Mucosa of descending colon (tissue), 3 donors: ENCODE measurements at regions not wholly inside any gene's neighbourhood (a gene's known extent, or its start where the extent isn't known, plus 50 kb on each side); places are given as distances from the start of the nearest gene placed in this dataset.

Experiments
- ATAC-seq: fragments of 200-7000 bp; cut with Tn5 transposase; one replicate; pipeline ENCODE4 v1.9.1; 2020; ENCODE audit warnings: mild to moderate bottlenecking, moderate library complexity
- DNase-seq, 3 donors: peaks; one replicate each; pipeline ENCODE4 v3.0.0-alpha.2; 2020
- H3K36me3 ChIP-seq: fragments of 200-600 bp; one replicate; pipeline ENCODE4 v1.8.0; 2021; ENCODE audit warnings: low read depth, mild to moderate bottlenecking
- H3K4me1 ChIP-seq: fragments of 200-600 bp; one replicate; pipeline ENCODE4 v1.8.0; 2021; ENCODE audit warnings: low read depth, mild to moderate bottlenecking
- H3K4me3 ChIP-seq: fragments of 200-600 bp; one replicate; pipeline ENCODE4 v1.8.0; 2021; ENCODE audit warnings: mild to moderate bottlenecking
- H3K9me3 ChIP-seq: fragments of 200-600 bp; one replicate; pipeline ENCODE4 v1.8.0; 2021; ENCODE audit warnings: mild to moderate bottlenecking
- CTCF ChIP-seq: fragments of 200-600 bp; IDR thresholded peaks from one replicate; pipeline ENCODE4 v1.8.0; 2022; ENCODE audit warnings: antibody characterized with exemption, mild to moderate bottlenecking
- intact Hi-C, 2 donors: fragments of 100-400 bp; cut with DNase I in 1 of 2; cut with micrococcal nuclease in 1 of 2; formaldehyde crosslinking; loops; one replicate each; pipeline versions ENCODE4 v1.11.0 to v1.11.1; 2022; cut with DNase I, micrococcal nuclease
- donor health status: DM: no; HTN: no; CAD: no; lungs with moderate emphysema.
- donor health status: DM: no; HTN: no; CAD: no.
- donor health status: DM: no; HTN: yes; CAD: no.

- intact Hi-C loops, result no loop called here
- no peak overlapping the region for H3K4me3 ChIP-seq
- DNase-seq (no peak), ATAC-seq (no peak)
- no peaks in the 10 kb centered on the region for H3K4me1 ChIP-seq
- TF ChIP-seq CTCF, result no peak
- no peaks in the 10 kb centered on the region for H3K36me3 ChIP-seq
- H3K9me3 ChIP-seq, result no peaks in the 10 kb centered on the region
These were observed 128.0 kb upstream of the HNRNPA3 start for GRCh38 chr2:177084607-177085006.

- no peak for ATAC-seq
- intact Hi-C loops, result no loop called here
- DNase-seq, result no peak
- no peak overlapping the region for H3K4me3 ChIP-seq
- no peaks in the 10 kb centered on the region for H3K36me3 ChIP-seq
- no peaks in the 10 kb centered on the region for H3K4me1 ChIP-seq
- no peak for TF ChIP-seq CTCF
- H3K9me3 ChIP-seq, result no peaks in the 10 kb centered on the region
These were observed 124.1 kb upstream of the HNRNPA3 start for GRCh38 chr2:177088529-177088928.

GRCh38 chr2:177090967-177091366 lies 121.6 kb upstream of the HNRNPA3 start:
- no peak for DNase-seq
- intact Hi-C loops, result no loop called here
- Histone ChIP-seq H3K36me3 (no peaks in the 10 kb centered on the region), H3K4me3 (no peak overlapping the region), H3K4me1 (no peaks in the 10 kb centered on the region), H3K9me3 (no peaks in the 10 kb centered on the region)
- no peak for TF ChIP-seq CTCF
- ATAC-seq, result no peak

GRCh38 chr2:177093371-177093770 lies 119.2 kb upstream of the HNRNPA3 start:
- ATAC-seq (no peak), DNase-seq (no peak)
- Histone ChIP-seq H3K9me3 (no peaks in the 10 kb centered on the region), H3K4me1 (no peaks in the 10 kb centered on the region), H3K4me3 (no peak overlapping the region), H3K36me3 (no peaks in the 10 kb centered on the region)
- intact Hi-C loops, result no loop called here
- no peak for TF ChIP-seq CTCF

- no peak overlapping the region for H3K4me3 ChIP-seq
- TF ChIP-seq CTCF, result no peak
- ATAC-seq, result no peak
- no peaks in the 10 kb centered on the region for H3K9me3 ChIP-seq
- H3K36me3 ChIP-seq, result no peaks in the 10 kb centered on the region
- intact Hi-C loops, result no loop called here
- DNase-seq, result no peak
- H3K4me1 ChIP-seq, result no peaks in the 10 kb centered on the region
These were observed 114.5 kb upstream of the HNRNPA3 start for GRCh38 chr2:177098001-177098613.

GRCh38 chr2:177101930-177102329 lies 110.7 kb upstream of the HNRNPA3 start:
- DNase-seq (no peak), ATAC-seq (no peak)
- no peak for TF ChIP-seq CTCF
- intact Hi-C loops, result no loop called here
- no peaks in the 10 kb centered on the region for H3K9me3 ChIP-seq
- no peaks in the 10 kb centered on the region for H3K36me3 ChIP-seq
- H3K4me1 ChIP-seq, result no peaks in the 10 kb centered on the region
- H3K4me3 ChIP-seq, result no peak overlapping the region
